D721Med (cell line): ENCODE measurements at regions not wholly inside any gene's neighbourhood (a gene's known extent, or its start where the extent isn't known, plus 50 kb on each side); places are given as distances from the start of the nearest gene placed in this dataset.

Experiments used
- DNase-seq: peaks from one replicate; pipeline ENCODE4 v3.0.0; 2011; ENCODE audit warnings: low spot score; ENCODE audit not compliant: insufficient read length
- FAIRE-seq: peaks from 2 replicates; lab custom pipeline; 2011; peaks lifted over from hg19 to GRCh38; lab: Jason Lieb, UNC
- TF ChIP-seq, protein P1 (sequence below): IDR thresholded peaks from 2 replicates; pipeline ENCODE4 v1.5.1; 2012; ENCODE audit warnings: mild to moderate bottlenecking, control low read depth; ENCODE audit not compliant: insufficient read depth; ENCODE audit errors: missing control alignments

DNA sequence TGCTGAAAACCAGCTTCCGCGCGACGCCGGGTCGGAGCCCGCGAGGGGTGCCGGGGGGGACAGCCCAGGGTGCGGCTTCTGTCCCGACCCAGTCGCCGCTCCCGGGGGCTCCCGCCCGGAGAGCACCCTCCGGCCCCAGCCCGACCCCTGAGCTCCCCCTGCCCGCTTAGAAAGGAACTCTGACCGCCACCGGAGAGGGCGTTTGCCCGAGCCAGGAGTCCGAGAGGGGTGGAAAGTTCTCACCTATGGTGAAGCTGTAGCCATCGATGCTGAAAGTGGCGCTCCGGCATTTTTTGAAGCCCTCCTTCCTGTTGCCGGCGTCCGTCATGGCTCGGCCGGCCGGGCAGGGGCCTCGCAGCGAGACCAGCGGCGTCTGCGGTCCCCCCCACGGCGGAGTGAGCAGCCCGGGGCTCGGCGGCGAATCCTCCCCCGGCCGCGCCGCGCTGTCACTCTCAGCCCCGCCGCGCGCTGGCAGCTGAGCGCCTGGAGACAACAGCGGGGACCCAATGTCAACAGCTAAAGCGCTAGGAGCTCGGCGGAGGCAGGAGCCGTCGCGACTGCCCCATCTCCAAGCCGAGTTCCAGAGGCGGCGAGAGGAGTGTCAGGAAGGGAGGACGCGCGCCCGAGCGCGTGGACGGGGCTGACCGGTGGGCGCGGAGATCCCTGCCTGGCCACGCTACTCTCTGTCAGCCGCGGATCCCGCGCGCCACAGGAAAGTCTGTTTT, 191.6 kb downstream of the LSM5 start:
- FAIRE-seq (no peak), DNase-seq (peak; percentile 29)
- TF ChIP-seq, protein P1, sequence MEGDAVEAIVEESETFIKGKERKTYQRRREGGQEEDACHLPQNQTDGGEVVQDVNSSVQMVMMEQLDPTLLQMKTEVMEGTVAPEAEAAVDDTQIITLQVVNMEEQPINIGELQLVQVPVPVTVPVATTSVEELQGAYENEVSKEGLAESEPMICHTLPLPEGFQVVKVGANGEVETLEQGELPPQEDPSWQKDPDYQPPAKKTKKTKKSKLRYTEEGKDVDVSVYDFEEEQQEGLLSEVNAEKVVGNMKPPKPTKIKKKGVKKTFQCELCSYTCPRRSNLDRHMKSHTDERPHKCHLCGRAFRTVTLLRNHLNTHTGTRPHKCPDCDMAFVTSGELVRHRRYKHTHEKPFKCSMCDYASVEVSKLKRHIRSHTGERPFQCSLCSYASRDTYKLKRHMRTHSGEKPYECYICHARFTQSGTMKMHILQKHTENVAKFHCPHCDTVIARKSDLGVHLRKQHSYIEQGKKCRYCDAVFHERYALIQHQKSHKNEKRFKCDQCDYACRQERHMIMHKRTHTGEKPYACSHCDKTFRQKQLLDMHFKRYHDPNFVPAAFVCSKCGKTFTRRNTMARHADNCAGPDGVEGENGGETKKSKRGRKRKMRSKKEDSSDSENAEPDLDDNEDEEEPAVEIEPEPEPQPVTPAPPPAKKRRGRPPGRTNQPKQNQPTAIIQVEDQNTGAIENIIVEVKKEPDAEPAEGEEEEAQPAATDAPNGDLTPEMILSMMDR = no peak

GRCh38 chr7:32293833-32294232, 196.3 kb downstream of the LSM5 start:
- DNase-seq (no peak), FAIRE-seq (no peak)
- TF ChIP-seq, protein P1 = no peak

DNA sequence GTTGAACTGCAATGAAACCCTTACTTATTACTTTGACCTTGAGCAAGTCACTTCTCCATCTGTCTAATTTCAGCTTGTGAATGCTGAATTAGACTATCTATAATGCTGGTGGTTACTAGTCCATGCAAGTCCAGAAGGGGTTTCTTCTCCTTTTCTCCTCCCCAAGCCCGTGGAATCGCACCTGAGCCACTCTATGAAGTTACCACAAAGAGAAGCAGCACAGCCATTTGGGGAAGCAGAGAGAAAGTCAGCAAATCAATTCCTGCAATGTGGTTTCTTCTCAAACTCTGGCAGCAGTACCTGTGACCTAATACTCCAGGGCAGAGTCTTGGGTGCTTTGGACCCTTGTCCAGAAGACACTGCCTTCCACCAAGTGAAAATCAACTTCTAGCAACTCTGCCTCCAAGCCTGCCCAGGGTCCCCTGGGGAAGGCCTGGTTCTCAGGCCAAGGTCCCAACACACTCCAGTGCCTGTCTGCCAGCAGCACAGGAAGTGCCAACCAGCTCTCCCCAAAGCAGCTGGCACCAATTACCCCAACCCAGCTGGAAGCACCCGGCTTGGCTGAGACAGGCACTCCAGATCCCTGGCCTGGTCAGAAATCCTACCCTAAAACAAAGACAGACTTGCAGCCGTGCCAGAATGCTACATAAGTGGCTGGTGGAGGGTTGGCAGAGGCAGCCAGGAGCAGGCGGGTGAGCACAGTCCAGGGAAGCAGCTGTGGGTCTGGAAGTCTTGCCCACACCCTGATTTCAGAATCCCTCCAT, 200.3 kb downstream of the LSM5 start:
- FAIRE-seq = no peak
- TF ChIP-seq, protein P1 = no peak
- DNase-seq = no peak

DNA sequence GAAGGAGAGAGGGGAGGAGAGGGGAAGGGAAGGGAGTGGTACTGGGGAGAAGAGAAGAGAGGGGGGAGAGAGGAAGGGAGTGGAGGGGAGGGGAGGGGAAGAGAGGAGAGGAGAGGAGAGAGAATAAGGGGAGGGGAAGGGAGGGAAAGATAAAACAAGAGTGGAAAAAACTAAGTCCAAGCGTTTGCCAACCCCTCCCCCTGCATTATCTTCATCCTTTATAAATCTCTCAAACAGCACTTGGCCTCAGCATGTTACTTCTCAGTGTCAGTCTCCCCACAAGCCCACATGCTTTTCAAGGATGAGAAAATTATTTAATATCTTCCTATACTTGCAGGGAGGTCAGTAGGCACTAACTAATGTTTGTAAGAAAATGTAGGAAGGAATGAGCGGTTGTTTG, 204.5 kb downstream of the LSM5 start:
- FAIRE-seq (no peak), DNase-seq (no peak)
- TF ChIP-seq, protein P1 = no peak

GRCh38 chr7:32283546-32283945, 206.6 kb downstream of the LSM5 start:
- DNase-seq (no peak), FAIRE-seq (no peak)
- TF ChIP-seq, protein P1 = no peak

DNA sequence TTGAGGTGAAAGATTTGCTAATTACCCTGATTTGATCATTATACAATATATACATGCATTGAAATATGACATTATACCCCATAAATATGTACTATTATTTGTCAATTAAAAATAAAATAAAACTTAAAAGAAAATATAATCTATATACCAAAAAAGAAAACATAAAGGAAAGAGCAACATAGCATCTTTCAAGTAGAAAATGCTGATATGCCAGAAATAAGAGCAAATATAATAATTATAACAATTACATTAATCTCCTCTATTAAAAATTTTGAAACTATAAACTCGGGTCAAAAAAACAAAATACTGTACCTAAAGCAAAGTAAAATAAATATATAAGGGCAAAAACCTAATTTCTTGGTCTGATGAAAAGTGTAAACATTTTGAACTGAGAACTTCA, 209.3 kb upstream of the PDE1C start:
- FAIRE-seq = no peak
- TF ChIP-seq, protein P1 = no peak
- no peak for DNase-seq
